ENCODE measurements at regions not wholly inside any gene's neighbourhood (a gene's known extent, or its start where the extent isn't known, plus 50 kb on each side); places are given as distances from the start of the nearest gene placed in this dataset.

DNA sequence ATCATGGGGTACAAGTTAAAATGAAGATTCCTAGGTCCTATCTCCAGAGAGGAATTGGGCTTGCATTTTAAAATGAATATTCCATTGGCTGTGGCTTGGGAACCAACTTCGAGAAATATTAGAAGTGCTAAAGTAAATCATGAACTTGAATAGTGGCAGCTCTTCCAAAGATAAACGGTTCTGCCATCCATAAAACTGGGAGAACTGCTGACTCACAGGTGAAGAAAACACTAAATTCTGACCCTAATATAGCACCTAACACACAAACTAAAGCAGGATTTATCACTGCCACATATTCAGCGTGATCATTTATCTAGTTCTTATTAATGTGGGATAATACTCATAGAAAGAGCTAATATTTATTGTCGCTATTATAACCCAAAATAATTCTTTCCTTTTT is 508.1 kb upstream of the ID4 start:
- TF ChIP-seq MXI1 (conservative IDR thresholded peaks at IDR 0.05; ENCODE audit: poor library complexity, severe bottlenecking) = no peak
- TF ChIP-seq TAF1 (IDR thresholded peaks at IDR 0.05; ENCODE audit: low read depth) = no peak
- no peak for TF ChIP-seq POLR2AphosphoS5 (IDR thresholded peaks at IDR 0.05)
- no peak for TF ChIP-seq EP300 (conservative IDR thresholded peaks at IDR 0.05; ENCODE audit: poor library complexity, severe bottlenecking)
- no peak for TF ChIP-seq EZH2 (IDR thresholded peaks at IDR 0.05; ENCODE audit: borderline replicate concordance, insufficient read depth, low read length, poor library complexity, severe bottlenecking)
- TF ChIP-seq, protein P1, sequence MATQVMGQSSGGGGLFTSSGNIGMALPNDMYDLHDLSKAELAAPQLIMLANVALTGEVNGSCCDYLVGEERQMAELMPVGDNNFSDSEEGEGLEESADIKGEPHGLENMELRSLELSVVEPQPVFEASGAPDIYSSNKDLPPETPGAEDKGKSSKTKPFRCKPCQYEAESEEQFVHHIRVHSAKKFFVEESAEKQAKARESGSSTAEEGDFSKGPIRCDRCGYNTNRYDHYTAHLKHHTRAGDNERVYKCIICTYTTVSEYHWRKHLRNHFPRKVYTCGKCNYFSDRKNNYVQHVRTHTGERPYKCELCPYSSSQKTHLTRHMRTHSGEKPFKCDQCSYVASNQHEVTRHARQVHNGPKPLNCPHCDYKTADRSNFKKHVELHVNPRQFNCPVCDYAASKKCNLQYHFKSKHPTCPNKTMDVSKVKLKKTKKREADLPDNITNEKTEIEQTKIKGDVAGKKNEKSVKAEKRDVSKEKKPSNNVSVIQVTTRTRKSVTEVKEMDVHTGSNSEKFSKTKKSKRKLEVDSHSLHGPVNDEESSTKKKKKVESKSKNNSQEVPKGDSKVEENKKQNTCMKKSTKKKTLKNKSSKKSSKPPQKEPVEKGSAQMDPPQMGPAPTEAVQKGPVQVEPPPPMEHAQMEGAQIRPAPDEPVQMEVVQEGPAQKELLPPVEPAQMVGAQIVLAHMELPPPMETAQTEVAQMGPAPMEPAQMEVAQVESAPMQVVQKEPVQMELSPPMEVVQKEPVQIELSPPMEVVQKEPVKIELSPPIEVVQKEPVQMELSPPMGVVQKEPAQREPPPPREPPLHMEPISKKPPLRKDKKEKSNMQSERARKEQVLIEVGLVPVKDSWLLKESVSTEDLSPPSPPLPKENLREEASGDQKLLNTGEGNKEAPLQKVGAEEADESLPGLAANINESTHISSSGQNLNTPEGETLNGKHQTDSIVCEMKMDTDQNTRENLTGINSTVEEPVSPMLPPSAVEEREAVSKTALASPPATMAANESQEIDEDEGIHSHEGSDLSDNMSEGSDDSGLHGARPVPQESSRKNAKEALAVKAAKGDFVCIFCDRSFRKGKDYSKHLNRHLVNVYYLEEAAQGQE (IDR thresholded peaks at IDR 0.05; ENCODE audit: borderline replicate concordance) = no peak
- TF ChIP-seq SMC3 (conservative IDR thresholded peaks at IDR 0.05; ENCODE audit: poor library complexity) = no peak
- TF ChIP-seq CTCF (IDR thresholded peaks at IDR 0.05; ENCODE audit: poor library complexity, severe bottlenecking) = no peak
- no peak for TF ChIP-seq RAD21 (conservative IDR thresholded peaks at IDR 0.05)
- Histone ChIP-seq H3K9ac (ENCODE audit: low read length) (no peak overlapping the region), H4K20me1 (ENCODE audit: insufficient read depth) (no peaks in the 10 kb centered on the region), H3K4me3 (ENCODE audit: low read length) (no peak overlapping the region), H3K27me3 (ENCODE audit: insufficient read depth, low read depth, low read length) (no peaks in the 10 kb centered on the region), H3K79me2 (replicated peaks; ENCODE audit: insufficient read depth, low read length) (no peaks in the 10 kb centered on the region), H3K4me2 (ENCODE audit: low read length) (no peak overlapping the region), H3F3A (ENCODE audit: insufficient read depth, low read length, poor library complexity, severe bottlenecking) (no peaks in the 10 kb centered on the region), H3K27ac (ENCODE audit: low read length) (peak overlapping the region; percentile 51), H3K9me3 (ENCODE audit: low read length) (no peaks in the 10 kb centered on the region), H3K36me3 (ENCODE audit: insufficient read depth, low read length) (no peaks in the 10 kb centered on the region), H3K9me2 (ENCODE audit: insufficient read depth, low read length) (no peaks in the 10 kb centered on the region), H2AFZ (ENCODE audit: low read depth, low read length) (no peak overlapping the region)

DNA sequence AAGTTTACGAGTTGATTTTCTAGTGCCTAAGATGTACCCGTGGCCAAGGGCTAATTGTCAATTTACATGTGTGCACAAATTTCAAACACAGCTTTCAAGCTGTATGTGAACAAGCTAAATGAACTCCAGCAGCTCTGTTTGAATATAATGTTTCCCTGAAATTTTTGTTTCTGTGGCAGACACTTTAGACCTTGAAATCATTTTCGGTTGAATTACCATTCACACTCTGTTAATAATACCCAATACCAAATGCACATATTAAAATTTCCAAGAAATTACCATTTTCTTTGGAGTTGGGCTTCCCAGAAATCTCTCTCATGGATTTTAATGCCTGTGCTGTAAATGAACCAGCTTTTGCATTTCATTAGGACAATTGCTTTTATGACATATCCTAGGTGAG is 506.1 kb upstream of the ID4 start:
- TF ChIP-seq SMC3 (conservative IDR thresholded peaks at IDR 0.05; ENCODE audit: poor library complexity) (no peak), POLR2AphosphoS5 (IDR thresholded peaks at IDR 0.05) (no peak), TAF1 (IDR thresholded peaks at IDR 0.05; ENCODE audit: low read depth) (no peak), EZH2 (IDR thresholded peaks at IDR 0.05; ENCODE audit: borderline replicate concordance, insufficient read depth, low read length, poor library complexity, severe bottlenecking) (no peak), EP300 (conservative IDR thresholded peaks at IDR 0.05; ENCODE audit: poor library complexity, severe bottlenecking) (no peak), MXI1 (conservative IDR thresholded peaks at IDR 0.05; ENCODE audit: poor library complexity, severe bottlenecking) (no peak), CTCF (IDR thresholded peaks at IDR 0.05; ENCODE audit: poor library complexity, severe bottlenecking) (no peak), RAD21 (conservative IDR thresholded peaks at IDR 0.05) (no peak)
- TF ChIP-seq, protein P1 (IDR thresholded peaks at IDR 0.05; ENCODE audit: borderline replicate concordance) = no peak
- Histone ChIP-seq H2AFZ (ENCODE audit: low read depth, low read length) (no peak overlapping the region), H3K27ac (ENCODE audit: low read length) (no peak overlapping the region), H3K27me3 (ENCODE audit: insufficient read depth, low read depth, low read length) (no peaks in the 10 kb centered on the region), H3K9me2 (ENCODE audit: insufficient read depth, low read length) (no peaks in the 10 kb centered on the region), H3K9me3 (ENCODE audit: low read length) (no peaks in the 10 kb centered on the region), H3K4me2 (ENCODE audit: low read length) (no peak overlapping the region), H3K4me3 (ENCODE audit: low read length) (no peak overlapping the region), H3F3A (ENCODE audit: insufficient read depth, low read length, poor library complexity, severe bottlenecking) (no peaks in the 10 kb centered on the region), H3K9ac (ENCODE audit: low read length) (no peak overlapping the region), H4K20me1 (ENCODE audit: insufficient read depth) (no peaks in the 10 kb centered on the region), H3K79me2 (replicated peaks; ENCODE audit: insufficient read depth, low read length) (no peaks in the 10 kb centered on the region), H3K36me3 (ENCODE audit: insufficient read depth, low read length) (no peaks in the 10 kb centered on the region)
